Epithelial cell of esophagus (primary cell): ENCODE measurements at regions not wholly inside any gene's neighbourhood (a gene's known extent, or its start where the extent isn't known, plus 50 kb on each side); places are given as distances from the start of the nearest gene placed in this dataset.
"Not testable (repeated sequence)": the region's sequence is repeated elsewhere in the genome, so short reads cannot be mapped to it uniquely, and the experiment has no call there.

Experiments used
- DNase-seq: peaks from one replicate; pipeline ENCODE4 v3.0.0; 2010; ENCODE audit warnings: low read depth
- H3K4me3 ChIP-seq: 2 replicates; pipeline ENCODE4 v1.5.1; 2011; ENCODE audit warnings: mild to moderate bottlenecking, low read length, control low read depth
- CTCF ChIP-seq: IDR thresholded peaks from 2 replicates; pipeline ENCODE4 v1.5.1; 2011; ENCODE audit warnings: low read depth, mild to moderate bottlenecking, low read length, control low read depth, inconsistent platforms; ENCODE audit not compliant: insufficient read depth; ENCODE audit errors: missing control alignments

GRCh38 chr6:119830069-119830468 lies 480.5 kb upstream of the MAN1A1 start:
- TF ChIP-seq CTCF = no peak
- H3K4me3 ChIP-seq = no peak overlapping the region
- DNase-seq = no peak

GRCh38 chr6:119829499-119829898 lies 479.9 kb upstream of the MAN1A1 start:
- not testable (repeated sequence) for H3K4me3 ChIP-seq
- DNase-seq = peak; percentile 87

GRCh38 chr6:119829006-119829405 lies 479.4 kb upstream of the MAN1A1 start:
- no peak overlapping the region for H3K4me3 ChIP-seq
- DNase-seq = peak; percentile 21
- no peak for TF ChIP-seq CTCF

- no peak for TF ChIP-seq CTCF
- no peak overlapping the region for H3K4me3 ChIP-seq
- DNase-seq = peak; percentile 33
These were observed 471.8 kb upstream of the MAN1A1 start for GRCh38 chr6:119821380-119821779.

GRCh38 chr6:119818876-119819275 lies 469.3 kb upstream of the MAN1A1 start:
- no peak for TF ChIP-seq CTCF
- H3K4me3 ChIP-seq = no peak overlapping the region
- no peak for DNase-seq

- no peak for DNase-seq
- H3K4me3 ChIP-seq = no peak overlapping the region
- TF ChIP-seq CTCF = no peak
These were observed 465.2 kb upstream of the MAN1A1 start for GRCh38 chr6:119814609-119815400.

GRCh38 chr6:119802464-119802863 lies 452.9 kb upstream of the MAN1A1 start:
- DNase-seq = no peak
- no peak overlapping the region for H3K4me3 ChIP-seq
- no peak for TF ChIP-seq CTCF

- no peak for TF ChIP-seq CTCF
- DNase-seq = no peak
- no peak overlapping the region for H3K4me3 ChIP-seq
These were observed 451.5 kb upstream of the MAN1A1 start for GRCh38 chr6:119801056-119801455.
